T-helper 1 cell treated with Interleukin-12 subunit alpha and Interleukin-12 subunit beta and Interleukin-4 antibody, amounts not matched to agents 30 μg/mL and 1 μg/mL, for 36 hours (primary cell): ENCODE measurements at regions not wholly inside any gene's neighbourhood (a gene's known extent, or its start where the extent isn't known, plus 50 kb on each side); places are given as distances from the start of the nearest gene placed in this dataset.

Experiments
- H3K27ac Mint-ChIP-seq: one replicate; pipeline ENCODE4 v1.8.0; 2021; ENCODE audit warnings: mild to moderate bottlenecking, mixed read lengths
- H3K27me3 Mint-ChIP-seq: one replicate; pipeline ENCODE4 v1.8.0; 2021; ENCODE audit warnings: low read depth, mixed read lengths
- H3K36me3 Mint-ChIP-seq: one replicate; pipeline ENCODE4 v1.8.0; 2021; ENCODE audit warnings: low read depth, mixed read lengths
- H3K4me1 Mint-ChIP-seq: one replicate; pipeline ENCODE4 v1.8.0; 2021; ENCODE audit warnings: low read depth, mixed read lengths
- H3K4me3 Mint-ChIP-seq: one replicate; pipeline ENCODE4 v1.8.0; 2021; ENCODE audit warnings: mild to moderate bottlenecking, moderate library complexity, mixed read lengths
- H3K9me3 Mint-ChIP-seq: one replicate; pipeline ENCODE4 v1.8.0; 2021; ENCODE audit warnings: mixed read lengths

DNA sequence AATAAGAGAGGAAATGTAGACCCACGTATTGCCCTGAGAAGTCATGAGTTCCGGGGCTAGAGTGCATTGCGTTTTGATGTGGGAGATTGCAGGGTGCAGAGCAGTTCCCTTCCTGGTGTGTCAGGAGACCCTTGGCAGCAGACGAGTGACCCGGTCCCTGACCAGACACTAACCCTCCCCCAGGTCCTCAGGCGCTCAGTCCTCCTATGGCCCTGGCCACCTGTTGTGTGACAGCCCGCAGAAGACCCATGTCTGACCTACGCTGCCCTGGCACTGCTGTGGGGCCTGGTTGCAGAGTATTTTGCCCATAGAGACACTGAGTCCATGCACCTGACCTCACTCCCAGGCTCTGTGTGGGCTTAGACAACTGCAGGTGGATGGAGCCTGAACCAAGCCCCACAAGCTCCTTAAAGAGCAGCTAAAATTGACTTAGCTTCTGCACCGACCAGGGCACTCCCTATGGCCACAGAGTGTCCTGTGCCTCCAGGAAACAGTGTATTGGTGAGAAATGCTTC is 833.8 kb downstream of the TBC1D22A start:
- no peaks in the 10 kb centered on the region for H3K4me1 Mint-ChIP-seq
- H3K4me3 Mint-ChIP-seq, result no peak overlapping the region
- no peaks in the 10 kb centered on the region for H3K9me3 Mint-ChIP-seq
- no peaks in the 10 kb centered on the region for H3K36me3 Mint-ChIP-seq
- no peaks in the 10 kb centered on the region for H3K27me3 Mint-ChIP-seq
- no peak overlapping the region for H3K27ac Mint-ChIP-seq

- no peak overlapping the region for H3K27ac Mint-ChIP-seq
- no peaks in the 10 kb centered on the region for H3K9me3 Mint-ChIP-seq
- no peaks in the 10 kb centered on the region for H3K27me3 Mint-ChIP-seq
- no peak overlapping the region for H3K4me3 Mint-ChIP-seq
- H3K4me1 Mint-ChIP-seq, result no peaks in the 10 kb centered on the region
- no peaks in the 10 kb centered on the region for H3K36me3 Mint-ChIP-seq
These were observed 832.5 kb downstream of the TBC1D22A start for GRCh38 chr22:47594836-47595521.

DNA sequence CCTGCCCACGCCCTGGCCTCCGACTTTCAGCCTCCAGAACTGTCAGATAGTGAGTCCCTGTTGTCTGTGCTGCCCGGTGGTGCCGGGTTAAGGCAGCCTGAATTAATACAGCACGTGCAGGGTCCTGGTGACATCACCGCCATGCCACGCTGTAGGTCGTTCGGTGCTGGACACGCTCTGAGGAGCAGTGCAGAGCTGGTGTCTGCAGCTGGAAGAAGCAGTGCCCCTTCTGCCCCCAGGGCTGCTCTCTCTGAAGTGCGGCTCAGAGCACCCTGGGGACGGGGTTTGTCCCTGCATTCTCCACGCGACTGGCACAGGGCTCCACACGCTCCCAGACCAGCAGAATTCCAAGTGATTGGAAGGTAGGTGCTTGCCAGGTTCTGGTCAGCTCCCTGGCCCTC is 831.5 kb downstream of the TBC1D22A start:
- Mint-ChIP-seq H3K4me1 (no peaks in the 10 kb centered on the region), H3K4me3 (no peak overlapping the region), H3K27me3 (no peaks in the 10 kb centered on the region), H3K27ac (no peak overlapping the region), H3K9me3 (no peaks in the 10 kb centered on the region), H3K36me3 (no peaks in the 10 kb centered on the region)

DNA sequence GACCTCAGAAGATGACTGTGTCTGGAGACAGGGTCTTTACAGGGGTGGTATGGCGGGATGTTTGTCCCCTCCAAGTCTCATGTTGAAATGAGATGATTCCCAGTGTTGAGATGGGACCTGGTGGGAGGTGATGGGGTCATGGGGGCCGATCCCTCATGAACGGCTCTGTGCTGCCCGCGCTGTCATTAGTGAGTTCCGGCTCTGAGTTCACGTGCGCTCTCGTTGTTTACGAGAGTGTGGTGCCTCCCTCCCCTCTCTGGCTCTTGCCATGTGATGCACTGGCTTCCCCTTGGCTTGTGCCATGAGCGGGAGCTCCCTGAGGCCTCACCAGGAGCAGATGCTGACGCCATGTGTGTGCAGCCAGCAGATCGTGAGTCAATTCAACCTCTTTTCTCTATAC is 830.8 kb downstream of the TBC1D22A start:
- H3K27ac Mint-ChIP-seq, result no peak overlapping the region
- no peaks in the 10 kb centered on the region for H3K27me3 Mint-ChIP-seq
- H3K4me1 Mint-ChIP-seq, result no peaks in the 10 kb centered on the region
- H3K36me3 Mint-ChIP-seq, result no peaks in the 10 kb centered on the region
- no peak overlapping the region for H3K4me3 Mint-ChIP-seq
- no peaks in the 10 kb centered on the region for H3K9me3 Mint-ChIP-seq

DNA sequence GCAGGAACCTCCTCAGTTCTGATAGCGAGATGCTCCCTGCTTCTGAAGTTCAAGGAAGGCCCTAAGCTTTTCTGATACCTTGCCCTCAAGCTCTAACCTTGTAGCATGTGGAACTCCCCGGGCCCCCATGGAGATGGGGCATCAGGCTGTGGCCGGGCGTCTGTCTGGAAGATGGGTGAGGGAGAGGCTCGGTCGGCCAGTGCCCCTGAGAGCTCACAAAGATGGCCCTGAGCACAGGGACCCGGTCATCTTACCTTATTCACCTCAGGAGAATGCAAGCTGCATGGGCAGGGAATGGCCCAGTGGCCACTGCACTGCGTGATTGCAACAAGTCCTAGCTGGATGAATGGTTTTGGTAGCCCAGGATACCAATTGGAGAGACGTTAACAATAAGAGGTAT is 830.3 kb downstream of the TBC1D22A start:
- H3K36me3 Mint-ChIP-seq, result no peaks in the 10 kb centered on the region
- no peaks in the 10 kb centered on the region for H3K4me1 Mint-ChIP-seq
- no peak overlapping the region for H3K4me3 Mint-ChIP-seq
- no peaks in the 10 kb centered on the region for H3K27me3 Mint-ChIP-seq
- no peak overlapping the region for H3K27ac Mint-ChIP-seq
- no peaks in the 10 kb centered on the region for H3K9me3 Mint-ChIP-seq

DNA sequence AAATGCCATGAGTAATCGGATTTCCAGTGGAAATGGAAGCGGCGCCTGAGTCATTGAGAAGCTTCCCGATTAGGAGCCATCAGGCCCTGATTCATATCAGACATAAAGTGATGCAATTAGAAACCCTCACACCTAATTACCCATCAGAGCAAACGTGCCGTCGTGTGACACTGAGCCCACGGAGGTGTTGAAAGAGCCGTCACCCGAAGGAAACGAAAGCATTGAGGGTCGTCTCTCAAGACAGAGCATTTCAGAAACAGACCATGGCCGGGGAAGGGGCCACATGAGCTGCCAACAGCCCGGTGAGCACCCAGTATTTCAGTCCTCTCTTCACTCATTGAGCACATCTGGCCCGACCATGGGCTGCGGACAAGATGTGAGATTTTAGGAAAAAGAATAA is 829.3 kb downstream of the TBC1D22A start:
- H3K27me3 Mint-ChIP-seq, result no peaks in the 10 kb centered on the region

DNA sequence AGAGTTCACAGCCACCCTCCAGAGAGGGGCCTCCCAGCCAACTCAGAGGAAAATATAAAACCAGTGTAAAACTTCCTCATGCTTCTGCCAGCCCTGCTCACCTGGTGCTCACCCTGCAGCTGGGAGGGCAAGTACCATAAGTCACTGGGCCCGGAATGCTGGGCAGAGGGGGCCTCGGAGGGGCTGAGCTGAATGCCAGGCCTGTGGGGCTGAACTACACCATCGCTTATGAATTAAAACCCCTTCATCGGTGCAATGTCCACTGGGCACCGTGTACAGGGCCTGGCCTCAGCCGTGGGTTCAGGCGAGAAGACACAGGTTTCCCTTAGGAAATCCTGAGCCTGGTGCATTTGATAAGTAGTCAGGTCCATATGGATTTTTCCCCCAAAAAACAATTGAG is 828.6 kb downstream of the TBC1D22A start:
- H3K36me3 Mint-ChIP-seq, result no peaks in the 10 kb centered on the region
- no peaks in the 10 kb centered on the region for H3K4me1 Mint-ChIP-seq
- H3K4me3 Mint-ChIP-seq, result no peak overlapping the region
- H3K27me3 Mint-ChIP-seq, result no peaks in the 10 kb centered on the region
- no peaks in the 10 kb centered on the region for H3K9me3 Mint-ChIP-seq
- no peak overlapping the region for H3K27ac Mint-ChIP-seq

More for the DNA sequence above, 829.3 kb downstream of the TBC1D22A start:
- Mint-ChIP-seq H3K4me1 (no peaks in the 10 kb centered on the region), H3K4me3 (no peak overlapping the region), H3K9me3 (no peaks in the 10 kb centered on the region), H3K27ac (no peak overlapping the region), H3K36me3 (no peaks in the 10 kb centered on the region)

DNA sequence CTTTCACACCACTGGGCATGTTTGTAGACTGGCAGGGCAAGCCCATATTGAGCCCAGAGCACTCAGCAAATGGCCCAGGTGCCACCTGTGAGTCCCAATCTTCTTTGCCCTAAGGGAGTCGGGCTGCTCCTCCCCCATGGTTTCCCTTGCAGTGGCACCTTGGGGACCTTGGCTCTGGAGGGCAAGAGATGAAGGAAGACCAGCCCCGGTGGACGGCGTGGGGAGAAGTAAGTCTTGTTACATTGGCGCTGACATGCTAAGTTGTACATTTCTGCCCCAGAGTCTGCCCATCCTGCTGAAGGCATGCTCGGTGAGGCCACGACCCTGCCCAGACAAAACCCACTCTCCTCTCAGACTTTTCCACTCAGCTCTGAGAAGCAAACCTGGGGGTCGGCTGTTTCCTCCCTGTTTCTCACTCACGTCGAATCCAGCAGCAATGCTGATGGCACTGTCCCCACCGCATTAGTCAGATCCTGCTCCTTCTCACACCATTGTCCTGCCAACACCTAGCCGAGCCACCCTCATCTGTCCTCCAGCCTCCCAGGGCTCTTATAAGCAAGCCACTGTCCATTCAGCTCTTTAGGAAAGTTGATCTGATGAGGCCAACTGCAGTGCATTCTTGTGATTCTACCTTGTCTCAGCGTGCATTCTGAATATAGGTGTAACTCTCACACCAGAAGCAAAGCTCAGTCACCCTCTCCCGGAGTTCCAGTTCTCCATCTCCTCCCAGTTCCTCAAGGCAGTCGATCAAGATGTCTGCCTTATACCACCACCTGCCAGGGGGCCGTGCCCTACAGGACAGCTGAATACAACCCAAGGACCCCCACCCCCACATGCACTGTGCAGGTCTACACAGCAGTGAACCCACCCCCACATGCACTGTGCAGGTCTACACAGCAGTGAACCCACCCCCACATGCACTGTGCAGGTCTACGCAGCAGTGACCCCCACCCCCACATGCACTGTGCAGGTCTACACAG is 827.1 kb downstream of the TBC1D22A start:
- Mint-ChIP-seq H3K27ac (no peak overlapping the region), H3K4me1 (no peaks in the 10 kb centered on the region), H3K9me3 (no peaks in the 10 kb centered on the region), H3K36me3 (no peaks in the 10 kb centered on the region), H3K4me3 (no peak overlapping the region), H3K27me3 (no peaks in the 10 kb centered on the region)

- Mint-ChIP-seq H3K4me3 (no peak overlapping the region), H3K27ac (no peak overlapping the region), H3K9me3 (peaks cover 4% of the 10 kb centered on the region), H3K27me3 (no peaks in the 10 kb centered on the region), H3K4me1 (no peaks in the 10 kb centered on the region), H3K36me3 (no peaks in the 10 kb centered on the region)
These were observed 826.1 kb downstream of the TBC1D22A start for GRCh38 chr22:47588578-47588960.

GRCh38 chr22:47587861-47588577 is 825.6 kb downstream of the TBC1D22A start:
- no peak overlapping the region for H3K4me3 Mint-ChIP-seq
- no peaks in the 10 kb centered on the region for H3K4me1 Mint-ChIP-seq
- H3K36me3 Mint-ChIP-seq, result no peaks in the 10 kb centered on the region
- peaks cover 4% of the 10 kb centered on the region for H3K9me3 Mint-ChIP-seq
- no peaks in the 10 kb centered on the region for H3K27me3 Mint-ChIP-seq
- no peak overlapping the region for H3K27ac Mint-ChIP-seq

DNA sequence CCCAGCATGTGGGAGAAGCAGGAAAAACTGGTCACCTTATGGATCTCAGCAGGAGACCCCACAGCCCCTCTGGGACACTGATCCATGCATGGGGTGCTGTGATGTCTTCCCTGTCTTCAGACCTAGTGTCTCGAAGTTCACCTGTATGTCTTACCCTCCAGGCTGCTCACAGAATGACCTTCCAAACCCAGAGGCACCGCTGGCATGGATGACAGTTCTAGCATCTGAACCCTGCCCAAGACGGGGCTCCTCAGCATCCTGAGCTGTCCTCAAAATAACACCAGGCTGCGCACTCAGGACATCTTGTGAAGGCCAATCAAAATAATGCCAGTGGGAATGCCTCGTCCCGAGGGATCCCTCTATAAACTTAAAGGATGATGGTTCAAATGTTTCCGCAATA is 824.9 kb downstream of the TBC1D22A start:
- H3K27ac Mint-ChIP-seq, result no peak overlapping the region
- H3K36me3 Mint-ChIP-seq, result no peaks in the 10 kb centered on the region
- no peaks in the 10 kb centered on the region for H3K27me3 Mint-ChIP-seq
- H3K4me3 Mint-ChIP-seq, result no peak overlapping the region
- H3K4me1 Mint-ChIP-seq, result no peaks in the 10 kb centered on the region
- peaks cover 4% of the 10 kb centered on the region for H3K9me3 Mint-ChIP-seq

DNA sequence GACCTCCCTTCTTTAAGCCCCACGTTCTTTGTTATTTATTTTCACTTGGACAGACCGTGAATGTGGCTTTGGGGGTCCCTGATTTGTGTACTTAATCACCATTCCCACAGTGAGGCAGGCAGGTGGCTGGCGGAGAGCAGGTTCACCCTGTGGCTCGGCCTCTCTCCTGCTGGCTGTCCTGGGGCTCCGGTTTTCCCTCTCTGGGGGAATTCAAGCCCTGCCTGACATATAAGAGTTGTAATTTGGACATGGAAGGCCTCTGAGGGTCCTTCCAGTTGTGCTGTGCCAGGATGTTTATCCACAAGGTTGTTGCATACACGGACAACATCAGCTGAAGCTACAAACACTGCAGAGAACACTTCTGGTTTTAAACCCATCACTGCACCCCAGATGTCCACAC is 824.5 kb downstream of the TBC1D22A start:
- no peaks in the 10 kb centered on the region for H3K27me3 Mint-ChIP-seq
- H3K4me3 Mint-ChIP-seq, result no peak overlapping the region
- no peak overlapping the region for H3K27ac Mint-ChIP-seq
- H3K36me3 Mint-ChIP-seq, result no peaks in the 10 kb centered on the region
- H3K9me3 Mint-ChIP-seq, result peaks cover 4% of the 10 kb centered on the region
- no peaks in the 10 kb centered on the region for H3K4me1 Mint-ChIP-seq

DNA sequence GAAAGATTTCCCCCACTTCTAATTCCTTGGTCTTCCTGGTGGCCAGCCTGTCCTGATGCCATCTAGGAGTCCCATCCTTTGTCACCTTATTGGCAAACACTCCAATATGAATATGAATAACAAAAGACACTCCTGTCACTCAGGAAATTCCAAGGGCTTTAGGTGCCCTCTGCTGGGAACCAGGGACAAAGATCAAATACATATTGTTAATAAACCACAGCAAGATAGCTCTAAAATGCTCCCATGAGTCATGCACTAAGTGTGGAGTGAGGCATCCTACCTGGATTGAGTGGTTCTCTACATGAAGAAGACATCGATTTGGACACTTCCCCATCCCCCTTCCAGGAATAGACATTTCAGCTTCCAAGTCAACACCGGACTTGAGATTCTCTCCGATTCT is 823.6 kb downstream of the TBC1D22A start:
- H3K9me3 Mint-ChIP-seq, result peaks cover 8% of the 10 kb centered on the region
- no peak overlapping the region for H3K27ac Mint-ChIP-seq
- H3K27me3 Mint-ChIP-seq, result no peaks in the 10 kb centered on the region
- H3K36me3 Mint-ChIP-seq, result no peaks in the 10 kb centered on the region
- no peaks in the 10 kb centered on the region for H3K4me1 Mint-ChIP-seq
- H3K4me3 Mint-ChIP-seq, result no peak overlapping the region

DNA sequence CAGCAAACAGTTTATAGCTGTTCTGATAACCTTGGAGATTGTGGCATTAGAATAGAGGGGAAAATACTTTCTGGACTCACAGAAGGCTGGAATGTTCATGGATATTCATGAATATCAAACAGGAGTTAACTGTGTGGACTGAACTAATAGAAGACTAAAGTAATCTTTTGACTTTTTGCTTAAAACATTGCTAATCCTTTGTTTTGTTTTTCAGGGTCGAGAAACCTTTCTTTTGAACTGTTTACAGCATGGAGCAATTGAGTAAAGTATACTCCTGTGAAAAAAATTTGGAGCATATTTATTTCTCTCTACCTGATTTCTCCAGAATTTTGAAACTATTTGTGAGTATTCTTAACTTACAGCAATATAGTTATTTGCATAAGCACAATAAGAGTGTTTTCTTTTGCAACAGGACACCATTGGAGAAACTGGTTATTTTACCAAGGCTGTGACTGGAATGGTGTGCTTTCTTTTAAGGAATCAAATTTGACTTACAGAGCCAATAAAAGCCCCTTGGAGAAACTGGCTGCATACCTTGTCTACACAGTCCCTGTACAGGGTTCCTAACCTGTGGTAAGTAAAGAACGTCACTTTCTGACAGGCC is 821.6 kb downstream of the TBC1D22A start:
- H3K4me1 Mint-ChIP-seq, result no peaks in the 10 kb centered on the region

More for the DNA sequence above, 821.6 kb downstream of the TBC1D22A start:
- Mint-ChIP-seq H3K9me3 (peaks cover 11% of the 10 kb centered on the region), H3K27ac (no peak overlapping the region), H3K36me3 (no peaks in the 10 kb centered on the region), H3K27me3 (no peaks in the 10 kb centered on the region), H3K4me3 (no peak overlapping the region)
